Psoas muscle (tissue), 7 donors: ENCODE measurements at regions not wholly inside any gene's neighbourhood (a gene's known extent, or its start where the extent isn't known, plus 50 kb on each side); places are given as distances from the start of the nearest gene placed in this dataset.

Experiments
- ATAC-seq, 4 donors: fragments of 200-7000 bp; cut with Tn5 transposase; one replicate each; pipeline ENCODE4 v1.9.1; 2020; ENCODE audit warnings: moderate library complexity in 3 of 4, mild to moderate bottlenecking in 2 of 4
- DNase-seq, 2 donors: peaks; one replicate each; pipeline ENCODE4 v3.0.0-alpha.2; 2020
- H3K27ac ChIP-seq: fragments of 200-600 bp; one replicate; pipeline ENCODE4 v1.8.0; 2022
- H3K27me3 ChIP-seq, 3 donors: fragments of 200-600 bp in 1 of 3; one replicate each; pipeline versions ENCODE4 v1.6.1 to v1.8.0; 2013 to 2022; ENCODE audit warnings: low read length in 2 of 3, mild to moderate bottlenecking in 2 of 3, moderate library complexity in 1 of 3; ENCODE audit not compliant: insufficient read depth in 3 of 3
- H3K36me3 ChIP-seq, 2 donors: fragments of 200-600 bp in 1 of 2; one replicate each; pipeline versions ENCODE4 v1.6.1 to v1.8.0; 2013 to 2022; ENCODE audit warnings: low read depth in 1 of 2, mild to moderate bottlenecking in 1 of 2, moderate library complexity in 1 of 2; ENCODE audit not compliant: insufficient read depth in 1 of 2
- H3K4me1 ChIP-seq: fragments of 200-600 bp; one replicate; pipeline ENCODE4 v1.8.0; 2022
- H3K4me3 ChIP-seq: fragments of 200-600 bp; one replicate; pipeline ENCODE4 v1.8.0; 2022; ENCODE audit warnings: mild to moderate bottlenecking
- H3K9me3 ChIP-seq: fragments of 200-600 bp; one replicate; pipeline ENCODE4 v1.8.0; 2022
- CTCF ChIP-seq: fragments of 200-600 bp; IDR thresholded peaks from one replicate; pipeline ENCODE4 v1.8.0; 2022; ENCODE audit warnings: antibody characterized with exemption
- WGBS, 3 donors: extraction: QIAGEN DNeasy Blood & Tissue Kit; methylation state at CpG; one replicate each; pipeline versions ENCODE4 v1.1.6 to v1.1.7; 2013; 5-methylcytosine and 5-hydroxymethylcytosine counted together
- intact Hi-C, 2 donors: fragments of 100-400 bp; cut with DNase I; formaldehyde crosslinking; loops; one replicate each; pipeline versions ENCODE4 v1.11.0 to v1.14.2; 2022
- donor health status: healthy with polysubstance abuse.
- donor health status: DM: no; HTN: no; CAD: no; lungs with moderate emphysema.
- donor health status: Bipolar disorder and iron deficiency.
- donor health status: healthy.
- donor health status: DM: yes; HTN: yes; CAD: no.
- donor health status: DM: no; HTN: no; CAD: no.
- donor health status: DM: yes; HTN: yes; CAD: no.

- Histone ChIP-seq H3K9me3 (no peaks in the 10 kb centered on the region), H3K27me3 (no peaks in the 10 kb centered on the region), H3K4me3 (no peak overlapping the region), H3K4me1 (no peaks in the 10 kb centered on the region), H3K27ac (no peak overlapping the region), H3K36me3 (no peaks in the 10 kb centered on the region)
- intact Hi-C loops: no loop called here
- ATAC-seq (no peak), DNase-seq (no peak)
- no peak for TF ChIP-seq CTCF
- WGBS, 3 donors: 91 to 97% (median 91%) methylated on average over 6 of the region's 6 CpGs
These were observed 125.1 kb upstream of the OSMR start for GRCh38 chr5:38720554-38721361.

GRCh38 chr5:38722918-38723317 is 122.9 kb upstream of the OSMR start:
- H3K27ac ChIP-seq: no peak overlapping the region
- H3K27me3 ChIP-seq: no peaks in the 10 kb centered on the region
- intact Hi-C loops: no loop called here
- no peak overlapping the region for H3K4me3 ChIP-seq
- no peak for TF ChIP-seq CTCF
- 37 to 54% (median 40%) methylated on average over 5 of the region's 5 CpGs for WGBS, 3 donors
- ATAC-seq (no peak), DNase-seq (no peak)
- H3K4me1 ChIP-seq: no peaks in the 10 kb centered on the region
- H3K9me3 ChIP-seq: no peaks in the 10 kb centered on the region
- no peaks in the 10 kb centered on the region for H3K36me3 ChIP-seq

- no peaks in the 10 kb centered on the region for H3K36me3 ChIP-seq
- no peaks in the 10 kb centered on the region for H3K9me3 ChIP-seq
- no peak overlapping the region for H3K27ac ChIP-seq
- TF ChIP-seq CTCF: no peak
- 82 to 91% (median 84%) methylated on average over 4 of the region's 4 CpGs for WGBS, 3 donors
- ATAC-seq (no peak), DNase-seq (no peak)
- intact Hi-C loops: no loop called here
- no peaks in the 10 kb centered on the region for H3K4me1 ChIP-seq
- H3K4me3 ChIP-seq: no peak overlapping the region
- no peaks in the 10 kb centered on the region for H3K27me3 ChIP-seq
These were observed 122.4 kb upstream of the OSMR start for GRCh38 chr5:38723426-38723825.

GRCh38 chr5:38724301-38725030 is 121.3 kb upstream of the OSMR start:
- WGBS, 3 donors: 58 to 90% (median 87%) methylated on average over 2 of the region's 2 CpGs

More at GRCh38 chr5:38724301-38725030, 121.3 kb upstream of the OSMR start:
- H3K27me3 ChIP-seq: no peaks in the 10 kb centered on the region
- ATAC-seq: no peak
- no peaks in the 10 kb centered on the region for H3K9me3 ChIP-seq
- H3K4me3 ChIP-seq: no peak overlapping the region
- no peak for DNase-seq
- intact Hi-C loops: no loop called here
- no peak overlapping the region for H3K27ac ChIP-seq
- no peaks in the 10 kb centered on the region for H3K36me3 ChIP-seq
- no peaks in the 10 kb centered on the region for H3K4me1 ChIP-seq
- no peak for TF ChIP-seq CTCF
